Panc1 (cell line): ENCODE measurements at regions not wholly inside any gene's neighbourhood (a gene's known extent, or its start where the extent isn't known, plus 50 kb on each side); places are given as distances from the start of the nearest gene placed in this dataset.
A peak's percentile ranks its signal among the peaks of the same experiment; 100 is the strongest.

ENCODE experiments used
- ATAC-seq: fragments of 200-7000 bp; cut with Tn5 transposase; 2 replicates; pipeline ENCODE4 v1.9.1; 2020; ENCODE audit warnings: mild to moderate bottlenecking, moderate library complexity
- BruUV-seq: library from RNA; stranded (reverse); fragments of 400-500 nt; replicated peaks from 2 replicates; lab custom pipeline; 2021; lab: Mats Ljungman, UMichigan
- CTCF ChIA-PET: fragments of 300-600 bp; sonication (Branson Sonifier 250); formaldehyde crosslinking; loops from one replicate; lab custom pipeline; 2022; ENCODE audit warnings: antibody characterized with exemption; lab: Charles Lee
- POLR2A ChIA-PET: fragments of 300-600 bp; sonication (Branson Sonifier 250); formaldehyde crosslinking; loops from one replicate; lab custom pipeline; 2022; ENCODE audit warnings: antibody characterized with exemption; lab: Charles Lee
- DNase-seq: peaks from one replicate; pipeline ENCODE4 v3.0.0-alpha.2; 2010; ENCODE audit warnings: low read depth, low spot score
- H3K27ac ChIP-seq: 2 replicates; pipeline ENCODE4 v1.5.1; 2011; ENCODE audit warnings: mild to moderate bottlenecking, low read length, inconsistent platforms
- H3K27me3 ChIP-seq: fragments of 200-500 bp; sonication (Bioruptor generic); 2 replicates; pipeline ENCODE4 v1.6.0; 2014; ENCODE audit warnings: low read length, inconsistent platforms; ENCODE audit not compliant: control insufficient read depth, insufficient read depth
- H3K36me3 ChIP-seq: fragments of 200-500 bp; sonication (Bioruptor generic); 2 replicates; pipeline ENCODE4 v1.5.1; 2014; ENCODE audit warnings: inconsistent platforms, mild to moderate bottlenecking, low read length, moderate library complexity; ENCODE audit not compliant: control insufficient read depth, insufficient read depth
- H3K4me1 ChIP-seq: 2 replicates; pipeline ENCODE4 v1.5.1; 2011; ENCODE audit warnings: inconsistent platforms, mild to moderate bottlenecking, low read length, moderate library complexity; ENCODE audit not compliant: control insufficient read depth, insufficient read depth
- H3K4me3 ChIP-seq, 2 experiments: 2 replicates each; pipeline ENCODE4 v1.5.1; 2011 to 2012; ENCODE audit warnings: low read depth in 2 of 2, low read length in 2 of 2, mild to moderate bottlenecking in 2 of 2, inconsistent platforms in 1 of 2, moderate library complexity in 1 of 2
- H3K9me3 ChIP-seq: fragments of 200-500 bp; sonication (Bioruptor generic); 2 replicates; pipeline ENCODE4 v1.5.1; 2014; ENCODE audit warnings: low read depth, mild to moderate bottlenecking, inconsistent platforms, low read length, moderate library complexity; ENCODE audit not compliant: control insufficient read depth, insufficient read depth
- CTCF ChIP-seq: fragments of 450-650 bp; IDR thresholded peaks from 2 replicates; pipeline ENCODE4 v1.5.1; 2017; ENCODE audit warnings: mild to moderate bottlenecking
- POLR2AphosphoS5 ChIP-seq: IDR thresholded peaks from 2 replicates; pipeline ENCODE4 v1.6.1; 2012; ENCODE audit warnings: mild to moderate bottlenecking, low read depth, low read length, moderate library complexity
- REST ChIP-seq, 2 experiments: IDR thresholded peaks; 2 replicates each; pipeline ENCODE4 v1.6.1; 2011 to 2012; ENCODE audit warnings: low read depth in 2 of 2, control low read depth in 1 of 2, low read length in 1 of 2, mild to moderate bottlenecking in 1 of 2, moderate library complexity in 1 of 2; ENCODE audit not compliant: insufficient read depth in 1 of 2
- SIN3A ChIP-seq: IDR thresholded peaks from 2 replicates; pipeline ENCODE4 v1.6.1; 2012; ENCODE audit warnings: low read depth, mild to moderate bottlenecking, low read length, moderate library complexity, borderline replicate concordance; ENCODE audit not compliant: insufficient read depth
- TCF7L2 ChIP-seq: IDR thresholded peaks from 2 replicates; pipeline ENCODE4 v1.6.1; 2011; ENCODE audit warnings: mild to moderate bottlenecking, low read depth, low read length, inconsistent platforms
- in situ Hi-C: cut with HindIII; loops from 2 replicates; pipeline ENCODE4 v1.10.0; 2016; ENCODE audit warnings: low sequenced_read_pairs, low pct_unique_long_range_greater_than_20kb
- intact Hi-C: fragments of 100-400 bp; cut with micrococcal nuclease; formaldehyde crosslinking; loops from one replicate; pipeline ENCODE4 v1.10.0; 2022; ENCODE audit not compliant: unreplicated experiment

GRCh38 chr3:23750573-23751210 lies 55.1 kb upstream of the UBE2E1 start:
- H3K27ac ChIP-seq: no peak overlapping the region
- in situ Hi-C loops: no loop called here
- peaks cover 11% of the 10 kb centered on the region for H3K4me1 ChIP-seq

GRCh38 chr3:23751212-23751723 lies 54.5 kb upstream of the UBE2E1 start:
- peaks cover 11% of the 10 kb centered on the region for H3K4me1 ChIP-seq
- in situ Hi-C loops: no loop called here
- CTCF ChIA-PET: no interaction called here

More at GRCh38 chr3:23750573-23751210, 55.1 kb upstream of the UBE2E1 start:
- DNase-seq (no peak), ATAC-seq (peak; percentile 81)
- no peak overlapping the region for H3K4me3 ChIP-seq
- H3K36me3 ChIP-seq: no peaks in the 10 kb centered on the region
- BruUV-seq: no TSS peak
- POLR2A ChIA-PET: no interaction called here
- TF ChIP-seq CTCF (no peak), POLR2AphosphoS5 (no peak), TCF7L2 (no peak), SIN3A (no peak), REST (IDR thresholded peaks at IDR 0.05; ENCODE audit: insufficient read depth in 1 of 2, low read depth in 2 of 2, low read length in 1 of 2) (no peak)
- CTCF ChIA-PET: no interaction called here
- no peaks in the 10 kb centered on the region for H3K27me3 ChIP-seq
- H3K9me3 ChIP-seq: no peaks in the 10 kb centered on the region
- intact Hi-C loops: no loop called here

More at GRCh38 chr3:23751212-23751723, 54.5 kb upstream of the UBE2E1 start:
- Histone ChIP-seq H3K9me3 (no peaks in the 10 kb centered on the region), H3K27ac (no peak overlapping the region), H3K4me3 (no peak overlapping the region), H3K27me3 (no peaks in the 10 kb centered on the region), H3K36me3 (no peaks in the 10 kb centered on the region)
- POLR2A ChIA-PET: no interaction called here
- no peak for DNase-seq
- TF ChIP-seq CTCF (no peak), SIN3A (no peak), TCF7L2 (no peak), REST (IDR thresholded peaks at IDR 0.05; ENCODE audit: insufficient read depth in 1 of 2, low read depth in 2 of 2, low read length in 1 of 2) (no peak), POLR2AphosphoS5 (no peak)
- intact Hi-C loops: no loop called here
- ATAC-seq: peak; percentile 46
- BruUV-seq: no TSS peak
